ENCODE measurements at regions not wholly inside any gene's neighbourhood (a gene's known extent, or its start where the extent isn't known, plus 50 kb on each side); places are given as distances from the start of the nearest gene placed in this dataset.

- H3K4ac ChIP-seq (ENCODE audit: low read depth, low read length) = no peak overlapping the region
- H3K27me3 ChIP-seq (ENCODE audit: insufficient read depth, low read length) = no peaks in the 10 kb centered on the region
- no peak overlapping the region for H2BK20ac ChIP-seq (ENCODE audit: low read depth, low read length, poor library complexity, severe bottlenecking)
- no peaks in the 10 kb centered on the region for H3K79me1 ChIP-seq (ENCODE audit: insufficient read depth, low read depth, low read length, poor library complexity, severe bottlenecking)
- H4K5ac ChIP-seq (ENCODE audit: insufficient read length, low read depth, low read length) = no peak overlapping the region
- H4K20me1 ChIP-seq (ENCODE audit: control insufficient read depth, insufficient read depth, insufficient read length) = no peaks in the 10 kb centered on the region
- H2BK12ac ChIP-seq (ENCODE audit: insufficient read length, low read depth, low read length) = no peak overlapping the region
- WGBS (ENCODE audit: extremely low coverage, insufficient read length, low lambda C conversion rate) = no CpG with 5 or more reads among the region's 4 CpGs
- no peak for TF ChIP-seq CTCF (conservative IDR thresholded peaks at IDR 0.05)
- H3K9me3 ChIP-seq (ENCODE audit: control insufficient read depth, low read depth, low read length) = no peaks in the 10 kb centered on the region
- no peak overlapping the region for H2BK15ac ChIP-seq (ENCODE audit: low read depth, low read length)
- H3K23ac ChIP-seq (ENCODE audit: insufficient read length, low read depth, low read length) = no peak overlapping the region
- H3K4me1 ChIP-seq (ENCODE audit: insufficient read depth, low read length) = no peaks in the 10 kb centered on the region
- no peak overlapping the region for H3K4me2 ChIP-seq (ENCODE audit: insufficient read depth, insufficient read length, low read length)
- H3K18ac ChIP-seq (ENCODE audit: insufficient read length, low read depth, low read length) = no peak overlapping the region
- H2AFZ ChIP-seq (ENCODE audit: low read length) = no peak overlapping the region
- H3K27ac ChIP-seq (ENCODE audit: insufficient read length, low read depth, low read length) = no peak overlapping the region
- Mint-ChIP-seq H3K4me1 (peaks cover 0 to 4% of the 10 kb centered on the region in 2 experiments; a peak in 2 of 4 replicates), H3K36me3 (ENCODE audit: insufficient read depth in 1 of 3, low read depth in 3 of 3) (no peaks in the 10 kb centered on the region), H3K27ac (no peak overlapping the region), H3K9me3 (no peaks in the 10 kb centered on the region; a peak in 1 of 5 replicates), H3K27me3 (ENCODE audit: low read depth) (no peaks in the 10 kb centered on the region), H3K4me3 (no peak overlapping the region)
- H3K23me2 ChIP-seq (ENCODE audit: insufficient read length, low read depth, low read length, poor library complexity, severe bottlenecking) = no peaks in the 10 kb centered on the region
- no peak overlapping the region for H3K14ac ChIP-seq (ENCODE audit: insufficient read depth, low read length)
- H3K79me2 ChIP-seq (ENCODE audit: insufficient read depth, low read length) = no peaks in the 10 kb centered on the region
- no peak overlapping the region for H2AK5ac ChIP-seq (ENCODE audit: insufficient read length, low read length)
- no peak overlapping the region for H4K91ac ChIP-seq (ENCODE audit: insufficient read length, low read depth, low read length)
- DNase-seq = no peak
- no peak overlapping the region for H3T11ph ChIP-seq (ENCODE audit: low read length)
- no peak overlapping the region for H2BK5ac ChIP-seq (ENCODE audit: insufficient read length, low read length)
- H2BK120ac ChIP-seq (ENCODE audit: low read depth, low read length, poor library complexity, severe bottlenecking) = no peak overlapping the region
- H4K8ac ChIP-seq (replicated peaks; ENCODE audit: insufficient read length, low read depth, low read length) = no peak overlapping the region
- no peak overlapping the region for H3K56ac ChIP-seq (ENCODE audit: insufficient read length, low read depth, low read length)
- no peak overlapping the region for H3K9ac ChIP-seq (ENCODE audit: extremely low read depth, insufficient read length, low read length)
Observed at GRCh38 chr2:150006591-150006990, 419.0 kb upstream of the MMADHC start.
